NCI-H345 treated with DMSO at 0.1 percent for 48 hours (cell line): ENCODE measurements at regions not wholly inside any gene's neighbourhood (a gene's known extent, or its start where the extent isn't known, plus 50 kb on each side); places are given as distances from the start of the nearest gene placed in this dataset.

Experiments used
- DNase-seq: peaks from one replicate; lab custom pipeline; 2025; ENCODE audit not compliant: unreplicated experiment; lab: John Stamatoyannopoulos, UW

GRCh38 chr2:237213315-237214022, 127.8 kb downstream of the COPS8 start:
- DNase-seq, result no peak

GRCh38 chr2:237214030-237214675, 128.5 kb downstream of the COPS8 start:
- DNase-seq, result no peak

GRCh38 chr2:237214963-237215362, 129.3 kb downstream of the COPS8 start:
- DNase-seq, result no peak

GRCh38 chr2:237217995-237218616, 132.4 kb downstream of the COPS8 start:
- DNase-seq, result no peak

GRCh38 chr2:237218756-237219155, 133.1 kb downstream of the COPS8 start:
- DNase-seq, result no peak

GRCh38 chr2:237219826-237220225, 134.1 kb downstream of the COPS8 start:
- no peak for DNase-seq

GRCh38 chr2:237221443-237221842, 135.8 kb downstream of the COPS8 start:
- no peak for DNase-seq

GRCh38 chr2:237222178-237222577, 136.5 kb downstream of the COPS8 start:
- no peak for DNase-seq

GRCh38 chr2:237222601-237223041, 136.9 kb downstream of the COPS8 start:
- no peak for DNase-seq

- DNase-seq, result no peak
Measured at GRCh38 chr2:237223201-237223861, 137.6 kb downstream of the COPS8 start.

- DNase-seq, result no peak
Measured at GRCh38 chr2:237227190-237227589, 141.5 kb downstream of the COPS8 start.

- DNase-seq, result no peak
Measured at GRCh38 chr2:237227592-237228280, 142.0 kb downstream of the COPS8 start.

GRCh38 chr2:237228281-237228625, 142.6 kb downstream of the COPS8 start:
- DNase-seq, result no peak

- DNase-seq, result no peak
Measured at GRCh38 chr2:237229905-237230304, 144.2 kb downstream of the COPS8 start.

- DNase-seq, result no peak
Measured at GRCh38 chr2:237230355-237230754, 144.7 kb downstream of the COPS8 start.

- DNase-seq, result no peak
Measured at GRCh38 chr2:237231593-237231992, 145.9 kb downstream of the COPS8 start.

- no peak for DNase-seq
Measured at GRCh38 chr2:237232166-237232565, 146.5 kb downstream of the COPS8 start.

- no peak for DNase-seq
Measured at GRCh38 chr2:237234268-237234667, 148.6 kb downstream of the COPS8 start.

- DNase-seq, result no peak
Measured at GRCh38 chr2:237235383-237236095, 149.8 kb downstream of the COPS8 start.

- no peak for DNase-seq
Measured at GRCh38 chr2:237236188-237236587, 150.5 kb downstream of the COPS8 start.

GRCh38 chr2:237238249-237238648, 152.6 kb downstream of the COPS8 start:
- no peak for DNase-seq
